GM19397 (cell line): ENCODE measurements at regions not wholly inside any gene's neighbourhood (a gene's known extent, or its start where the extent isn't known, plus 50 kb on each side); places are given as distances from the start of the nearest gene placed in this dataset.

Source experiments
- ATAC-seq: cut with Tn5 transposase; IDR thresholded peaks from one replicate; pipeline ENCODE4 v1.9.1; 2021; ENCODE audit warnings: mild to moderate bottlenecking, moderate library complexity; ENCODE audit not compliant: unreplicated experiment

- no peak for ATAC-seq
Observed at GRCh38 chr6:155970876-155971708, 515.5 kb upstream of the NOX3 start.

- ATAC-seq = no peak
Observed at GRCh38 chr6:155970472-155970871, 514.8 kb upstream of the NOX3 start.

- ATAC-seq = no peak
Observed at GRCh38 chr6:155968921-155969320, 513.3 kb upstream of the NOX3 start.

- no peak for ATAC-seq
Observed at GRCh38 chr6:155967322-155967721, 511.7 kb upstream of the NOX3 start.

GRCh38 chr6:155964544-155964943, 508.9 kb upstream of the NOX3 start:
- no peak for ATAC-seq

GRCh38 chr6:155962276-155962675, 506.6 kb upstream of the NOX3 start:
- ATAC-seq = no peak

- ATAC-seq = no peak
Observed at GRCh38 chr6:155959898-155960495, 504.4 kb upstream of the NOX3 start.

GRCh38 chr6:155958550-155958949, 502.9 kb upstream of the NOX3 start:
- ATAC-seq = no peak

- no peak for ATAC-seq
Observed at GRCh38 chr6:155955038-155955437, 499.4 kb upstream of the NOX3 start.

- ATAC-seq = no peak
Observed at GRCh38 chr6:155954149-155954548, 498.5 kb upstream of the NOX3 start.

GRCh38 chr6:155949256-155949655, 493.6 kb upstream of the NOX3 start:
- ATAC-seq = no peak

- ATAC-seq = no peak
Observed at GRCh38 chr6:155946860-155947259, 491.2 kb upstream of the NOX3 start.

- no peak for ATAC-seq
Observed at GRCh38 chr6:155943635-155944034, 488.0 kb upstream of the NOX3 start.

- no peak for ATAC-seq
Observed at GRCh38 chr6:155939253-155939652, 483.6 kb upstream of the NOX3 start.

- no peak for ATAC-seq
Observed at GRCh38 chr6:155936551-155936950, 480.9 kb upstream of the NOX3 start.

GRCh38 chr6:155936127-155936526, 480.5 kb upstream of the NOX3 start:
- ATAC-seq = no peak

GRCh38 chr6:155916846-155917624, 461.4 kb upstream of the NOX3 start:
- no peak for ATAC-seq

GRCh38 chr6:155915651-155916050, 460.0 kb upstream of the NOX3 start:
- ATAC-seq = no peak

- ATAC-seq = no peak
Observed at GRCh38 chr6:155913816-155914215, 458.2 kb upstream of the NOX3 start.

GRCh38 chr6:155909710-155910109, 454.1 kb upstream of the NOX3 start:
- no peak for ATAC-seq

- no peak for ATAC-seq
Observed at GRCh38 chr6:155895641-155896040, 440.0 kb upstream of the NOX3 start.

- no peak for ATAC-seq
Observed at GRCh38 chr6:155894758-155895157, 439.1 kb upstream of the NOX3 start.
